Breast epithelium (tissue), 4 donors: ENCODE measurements at regions not wholly inside any gene's neighbourhood (a gene's known extent, or its start where the extent isn't known, plus 50 kb on each side); places are given as distances from the start of the nearest gene placed in this dataset.

Source experiments
- DNase-seq, 2 donors: peaks; one replicate each; pipeline ENCODE4 v3.0.0-alpha.2; 2019; ENCODE audit warnings: low spot score in 2 of 2
- H3K27ac ChIP-seq, 2 donors: fragments of 200-600 bp; sonication (generic) in 1 of 2; one replicate each; pipeline ENCODE4 v1.5.1; 2016 to 2019; ENCODE audit warnings: mild to moderate bottlenecking in 1 of 2
- H3K27me3 ChIP-seq, 2 donors: fragments of 200-600 bp; sonication (generic) in 1 of 2; one replicate each; pipeline versions ENCODE4 v1.5.1 to v1.6.0; 2017 to 2019; ENCODE audit warnings: control low read depth in 1 of 2, mild to moderate bottlenecking in 1 of 2
- H3K36me3 ChIP-seq: fragments of 200-600 bp; one replicate; pipeline ENCODE4 v1.5.1; 2019
- H3K4me1 ChIP-seq, 2 donors: fragments of 200-600 bp; sonication (generic); one replicate each; pipeline ENCODE4 v1.5.1; 2016 to 2019; ENCODE audit warnings: control low read depth in 1 of 2
- H3K4me3 ChIP-seq, 3 donors: fragments of 200-600 bp; sonication (generic); 1 replicate in 2 of 3; 2 replicates in 1 of 3; pipeline ENCODE4 v1.5.1; 2016 to 2019; ENCODE audit warnings: mild to moderate bottlenecking in 3 of 3, moderate library complexity in 2 of 3
- H3K9me3 ChIP-seq, 2 donors: fragments of 200-600 bp; sonication (generic) in 1 of 2; one replicate each; pipeline ENCODE4 v1.5.1; 2016 to 2019; ENCODE audit warnings: control low read depth in 1 of 2
- POLR2A ChIP-seq: fragments of 450-650 bp; IDR thresholded peaks from one replicate; pipeline ENCODE4 v1.6.1; 2016; ENCODE audit warnings: antibody characterized with exemption, mild to moderate bottlenecking, moderate library complexity
- POLR2AphosphoS5 ChIP-seq, 3 donors: sonication (generic); formaldehyde crosslinking; IDR thresholded peaks; one replicate each; pipeline ENCODE4 v1.6.1; 2017; ENCODE audit warnings: antibody characterized with exemption in 3 of 3
- intact Hi-C: fragments of 100-400 bp; cut with DNase I; formaldehyde crosslinking; loops from one replicate; pipeline ENCODE4 v1.15.1; 2023; ENCODE audit warnings: low total_unique reads
- TF ChIP-seq, protein P1 (sequence below), 3 donors: fragments of 450-650 bp; IDR thresholded peaks; one replicate each; pipeline ENCODE4 v1.5.1; 2016 to 2017; ENCODE audit warnings: antibody characterized with exemption in 3 of 3, mild to moderate bottlenecking in 3 of 3, moderate library complexity in 3 of 3

DNA sequence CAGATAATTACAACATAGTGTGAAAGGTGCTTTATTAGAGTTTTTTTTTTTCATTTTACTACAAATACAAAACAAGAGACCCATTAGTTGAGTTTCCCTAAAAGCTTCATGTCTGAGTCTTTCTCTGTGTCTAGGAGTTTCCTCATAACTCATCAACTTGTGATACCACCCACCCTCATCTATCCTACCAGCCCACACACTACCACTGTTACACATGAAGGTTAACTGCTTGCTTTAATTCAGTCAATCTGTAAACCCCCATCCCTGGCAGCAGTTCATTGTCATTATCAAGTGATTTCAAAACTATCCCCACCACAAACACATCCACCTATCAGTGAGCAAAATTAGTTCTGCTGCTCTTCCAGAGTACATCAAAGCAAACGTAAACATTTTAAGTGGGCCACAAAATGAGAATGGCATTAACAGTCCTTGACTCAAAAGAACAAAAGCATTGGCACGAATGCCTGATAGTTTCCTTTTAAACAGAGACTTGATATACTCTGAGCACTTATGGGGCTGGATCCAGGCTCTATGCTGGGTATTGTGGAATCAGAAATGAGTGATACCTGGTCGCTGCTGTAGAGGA lies 331.6 kb upstream of the FAM241A start:
- H3K9me3 ChIP-seq = peaks cover 0 to 5% of the 10 kb centered on the region in 2 donors
- no peaks in the 10 kb centered on the region for H3K4me1 ChIP-seq
- no peak overlapping the region for H3K4me3 ChIP-seq
- H3K27me3 ChIP-seq = no peaks in the 10 kb centered on the region
- H3K36me3 ChIP-seq = no peaks in the 10 kb centered on the region
- no peak overlapping the region for H3K27ac ChIP-seq
- no peak for DNase-seq
- intact Hi-C loops = no loop called here
- TF ChIP-seq POLR2AphosphoS5 (IDR thresholded peaks at IDR 0.05) (no peak), POLR2A (no peak)
- TF ChIP-seq, protein P1, sequence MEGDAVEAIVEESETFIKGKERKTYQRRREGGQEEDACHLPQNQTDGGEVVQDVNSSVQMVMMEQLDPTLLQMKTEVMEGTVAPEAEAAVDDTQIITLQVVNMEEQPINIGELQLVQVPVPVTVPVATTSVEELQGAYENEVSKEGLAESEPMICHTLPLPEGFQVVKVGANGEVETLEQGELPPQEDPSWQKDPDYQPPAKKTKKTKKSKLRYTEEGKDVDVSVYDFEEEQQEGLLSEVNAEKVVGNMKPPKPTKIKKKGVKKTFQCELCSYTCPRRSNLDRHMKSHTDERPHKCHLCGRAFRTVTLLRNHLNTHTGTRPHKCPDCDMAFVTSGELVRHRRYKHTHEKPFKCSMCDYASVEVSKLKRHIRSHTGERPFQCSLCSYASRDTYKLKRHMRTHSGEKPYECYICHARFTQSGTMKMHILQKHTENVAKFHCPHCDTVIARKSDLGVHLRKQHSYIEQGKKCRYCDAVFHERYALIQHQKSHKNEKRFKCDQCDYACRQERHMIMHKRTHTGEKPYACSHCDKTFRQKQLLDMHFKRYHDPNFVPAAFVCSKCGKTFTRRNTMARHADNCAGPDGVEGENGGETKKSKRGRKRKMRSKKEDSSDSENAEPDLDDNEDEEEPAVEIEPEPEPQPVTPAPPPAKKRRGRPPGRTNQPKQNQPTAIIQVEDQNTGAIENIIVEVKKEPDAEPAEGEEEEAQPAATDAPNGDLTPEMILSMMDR (IDR thresholded peaks at IDR 0.05) = no peak

DNA sequence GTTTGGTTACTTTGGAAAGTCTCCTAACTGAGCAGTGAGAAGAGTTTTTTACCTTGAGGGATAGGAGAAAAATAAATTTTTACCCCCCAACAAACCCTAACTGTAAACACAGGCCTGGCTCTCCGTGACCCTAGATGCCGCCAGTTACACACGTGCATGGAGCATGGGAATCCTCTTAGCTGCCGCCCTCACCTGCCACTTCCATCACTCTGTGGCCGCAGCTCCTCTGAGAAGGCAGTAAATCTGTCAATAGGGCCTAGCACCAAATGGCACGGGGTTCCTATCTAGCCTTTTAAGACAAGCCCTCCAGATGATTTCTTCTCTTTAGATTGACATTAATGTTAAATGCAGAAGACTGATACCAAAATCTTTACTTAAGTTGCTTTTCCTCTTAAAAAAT lies 330.3 kb upstream of the FAM241A start:
- no peak overlapping the region for H3K4me3 ChIP-seq
- no peaks in the 10 kb centered on the region for H3K4me1 ChIP-seq
- intact Hi-C loops = no loop called here
- H3K27me3 ChIP-seq = no peaks in the 10 kb centered on the region
- DNase-seq = no peak
- peaks cover 0 to 5% of the 10 kb centered on the region in 2 donors for H3K9me3 ChIP-seq
- no peak overlapping the region for H3K27ac ChIP-seq
- no peak for TF ChIP-seq POLR2A
- no peak for TF ChIP-seq POLR2AphosphoS5 (IDR thresholded peaks at IDR 0.05)
- TF ChIP-seq, protein P1 (IDR thresholded peaks at IDR 0.05) = no peak
- H3K36me3 ChIP-seq = no peaks in the 10 kb centered on the region

DNA sequence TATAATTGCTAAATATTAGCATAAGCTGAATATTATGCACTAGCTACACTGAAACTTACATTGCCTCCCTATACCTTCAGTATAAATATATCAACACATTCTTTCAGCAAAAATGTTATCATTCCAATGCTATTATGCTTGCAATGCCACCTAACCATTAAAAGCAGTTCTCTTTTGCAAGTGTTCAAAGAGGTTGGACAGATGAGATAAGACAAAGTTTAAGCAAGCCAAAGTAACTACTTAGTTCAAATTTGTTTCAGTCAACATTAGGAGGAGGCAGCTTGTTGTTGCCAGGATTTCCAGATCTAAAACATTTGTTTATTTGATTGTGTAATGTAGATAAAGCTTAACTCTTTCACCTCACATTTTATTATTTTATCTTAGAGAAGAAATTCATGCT lies 323.9 kb upstream of the FAM241A start:
- no peak overlapping the region for H3K27ac ChIP-seq
- H3K27me3 ChIP-seq = no peaks in the 10 kb centered on the region
- H3K4me3 ChIP-seq = no peak overlapping the region
- peaks cover 4 to 5% of the 10 kb centered on the region in 2 donors for H3K9me3 ChIP-seq
- TF ChIP-seq POLR2AphosphoS5 (IDR thresholded peaks at IDR 0.05) (no peak), POLR2A (no peak)
- TF ChIP-seq, protein P1 (IDR thresholded peaks at IDR 0.05) = no peak
- DNase-seq = no peak
- H3K4me1 ChIP-seq = no peaks in the 10 kb centered on the region
- intact Hi-C loops = no loop called here
- no peaks in the 10 kb centered on the region for H3K36me3 ChIP-seq

DNA sequence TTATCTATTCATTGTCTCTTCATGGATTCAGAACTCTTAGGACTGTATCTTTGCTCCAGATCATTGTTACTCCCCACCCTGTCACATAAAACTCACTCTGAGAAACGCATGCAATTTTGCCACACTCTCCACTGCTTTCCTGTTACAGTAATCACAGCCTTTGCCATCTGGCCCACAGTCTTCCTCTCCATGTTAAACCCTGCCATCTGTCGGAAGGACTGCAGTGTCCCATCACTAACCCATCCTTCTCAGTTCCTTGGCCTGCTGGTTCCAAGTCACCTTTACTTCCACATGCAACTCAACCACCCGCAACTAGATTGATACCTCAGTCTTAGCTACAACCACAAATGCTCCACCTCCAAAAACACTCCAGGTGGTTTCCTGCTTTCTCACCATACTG lies 308.7 kb upstream of the FAM241A start:
- TF ChIP-seq, protein P1 (IDR thresholded peaks at IDR 0.05) = no peak
- TF ChIP-seq POLR2A = no peak
- TF ChIP-seq POLR2AphosphoS5 (IDR thresholded peaks at IDR 0.05) = no peak
- no peaks in the 10 kb centered on the region for H3K27me3 ChIP-seq
- no peaks in the 10 kb centered on the region for H3K9me3 ChIP-seq
- H3K4me3 ChIP-seq = no peak overlapping the region
- H3K27ac ChIP-seq = no peak overlapping the region
- H3K4me1 ChIP-seq = no peaks in the 10 kb centered on the region
- intact Hi-C loops = no loop called here
- DNase-seq = no peak
- no peaks in the 10 kb centered on the region for H3K36me3 ChIP-seq

DNA sequence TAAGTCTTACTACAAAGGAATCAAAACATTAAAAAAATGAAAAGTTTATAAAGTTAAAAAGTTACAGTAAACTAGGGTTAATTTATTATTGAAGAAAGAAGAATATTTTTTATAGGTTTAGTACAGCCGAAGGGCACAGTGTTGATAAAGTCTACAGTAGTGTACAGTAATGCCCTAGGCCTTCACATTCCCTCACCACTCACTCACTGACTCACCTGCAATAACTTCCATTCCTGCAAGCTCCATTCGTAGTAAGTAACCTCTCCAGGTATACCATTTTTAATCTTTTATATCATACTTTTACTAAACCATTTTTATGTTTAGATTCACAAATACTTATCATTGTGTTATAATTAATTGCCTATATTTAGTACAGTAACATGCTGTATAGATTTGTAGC lies 307.5 kb upstream of the FAM241A start:
- no peak for DNase-seq
- intact Hi-C loops = no loop called here
- no peak for TF ChIP-seq POLR2AphosphoS5 (IDR thresholded peaks at IDR 0.05)
- TF ChIP-seq POLR2A = no peak
- TF ChIP-seq, protein P1 (IDR thresholded peaks at IDR 0.05) = no peak
- no peak overlapping the region for H3K4me3 ChIP-seq
- no peak overlapping the region for H3K27ac ChIP-seq
- H3K4me1 ChIP-seq = no peaks in the 10 kb centered on the region
- H3K9me3 ChIP-seq = no peaks in the 10 kb centered on the region
- no peaks in the 10 kb centered on the region for H3K27me3 ChIP-seq
- H3K36me3 ChIP-seq = no peaks in the 10 kb centered on the region
